Activated naive CD4-positive, alpha-beta T cell treated with anti-CD3 and anti-CD28 coated beads for 36 hours (primary cell): ENCODE measurements at regions not wholly inside any gene's neighbourhood (a gene's known extent, or its start where the extent isn't known, plus 50 kb on each side); places are given as distances from the start of the nearest gene placed in this dataset. TPM values are rescaled to one million over a fixed set of nuclear protein-coding genes. Genes with fewer than 3 reads are reported as not detected.

Experiments used
- CTCF ChIA-PET: fragments of 350-600 bp; sonication (Branson Sonifier 250); formaldehyde crosslinking; loops from one replicate; lab custom pipeline; 2021; ENCODE audit warnings: antibody characterized with exemption; lab: Charles Lee
- DNase-seq: peaks from one replicate; pipeline ENCODE4 v3.0.0-alpha.2; 2020
- H3K27ac Mint-ChIP-seq: one replicate; pipeline ENCODE4 v1.8.0; 2021; ENCODE audit warnings: mild to moderate bottlenecking, mixed read lengths
- H3K27me3 Mint-ChIP-seq: one replicate; pipeline ENCODE4 v1.8.0; 2021; ENCODE audit warnings: low read depth, mixed read lengths
- H3K36me3 Mint-ChIP-seq: one replicate; pipeline ENCODE4 v1.8.0; 2021; ENCODE audit warnings: low read depth, mixed read lengths
- H3K4me1 Mint-ChIP-seq: one replicate; pipeline ENCODE4 v1.8.0; 2021; ENCODE audit warnings: low read depth, mixed read lengths
- H3K4me3 Mint-ChIP-seq: one replicate; pipeline ENCODE4 v1.8.0; 2021; ENCODE audit warnings: mild to moderate bottlenecking, moderate library complexity, mixed read lengths
- H3K9me3 Mint-ChIP-seq: one replicate; pipeline ENCODE4 v1.8.0; 2021; ENCODE audit warnings: mixed read lengths
- intact Hi-C: fragments of 100-400 bp; cut with micrococcal nuclease; formaldehyde crosslinking; loops from one replicate; pipeline ENCODE4 v1.15.1; 2023
- microRNA-seq: library from miRNA; unstranded; fragments of <30 nt; microRNA quantifications from one replicate; pipeline ENCODE4 v1.2.0, GENCODE V29; 2022; ENCODE audit warnings: borderline microRNAs expressed, borderline replicate concordance

DNA sequence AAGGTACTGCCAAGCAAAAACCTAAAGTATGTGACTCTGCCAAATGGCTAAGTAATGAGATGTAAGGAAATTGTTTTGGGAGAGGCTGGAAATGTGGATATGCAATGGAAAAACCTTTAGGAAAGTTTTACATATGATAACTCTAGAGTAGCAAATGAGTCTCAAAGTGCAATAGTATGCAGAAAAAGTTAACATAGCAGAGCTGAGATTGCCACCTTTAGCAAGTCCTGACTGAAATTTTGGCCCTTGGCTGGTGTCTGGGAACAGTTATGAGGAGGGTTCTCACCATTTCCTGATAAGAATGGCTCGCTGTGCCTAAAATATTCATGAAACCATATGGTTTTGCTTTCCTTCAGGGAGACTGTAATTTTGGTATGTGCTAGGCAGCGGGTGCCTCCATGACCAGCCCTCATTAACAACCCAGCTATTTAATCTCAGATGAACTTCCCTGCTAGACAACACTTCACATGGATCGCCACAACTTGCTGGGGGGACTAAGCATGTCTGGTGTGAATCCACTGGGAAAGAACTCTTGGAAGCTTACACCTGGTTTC, 72.3 kb upstream of the ERBB4 start:
- Mint-ChIP-seq H3K27me3 (no peaks in the 10 kb centered on the region), H3K4me1 (no peaks in the 10 kb centered on the region), H3K4me3 (no peak overlapping the region), H3K9me3 (no peaks in the 10 kb centered on the region), H3K27ac (no peak overlapping the region), H3K36me3 (no peaks in the 10 kb centered on the region)
- no peak for DNase-seq
- intact Hi-C loops: no loop called here
- CTCF ChIA-PET: no interaction called here

GRCh38 chr2:212609479-212609878, 70.9 kb upstream of the ERBB4 start:
- Mint-ChIP-seq H3K9me3 (no peaks in the 10 kb centered on the region), H3K27ac (no peak overlapping the region), H3K36me3 (no peaks in the 10 kb centered on the region), H3K4me1 (no peaks in the 10 kb centered on the region), H3K4me3 (no peak overlapping the region), H3K27me3 (no peaks in the 10 kb centered on the region)
- CTCF ChIA-PET: no interaction called here
- intact Hi-C loops: no loop called here
- no peak for DNase-seq

DNA sequence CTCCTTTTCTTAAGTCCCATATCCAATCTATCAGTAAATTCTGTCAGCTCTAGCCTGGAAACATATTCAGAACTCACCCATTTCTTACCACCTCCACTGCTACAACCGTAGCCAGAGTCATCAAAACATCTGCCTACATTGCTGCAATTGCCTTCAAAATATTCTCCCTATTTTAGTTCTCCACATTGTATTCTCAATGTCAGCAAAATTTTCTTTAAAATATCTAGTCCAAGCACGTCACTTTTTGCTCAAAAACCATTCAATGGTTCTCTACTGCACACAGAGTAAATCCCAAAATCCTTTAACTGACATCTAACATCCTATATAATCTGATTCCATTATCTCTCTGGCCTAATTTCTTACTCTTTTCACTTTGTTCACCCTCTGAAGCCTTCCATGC, 68.5 kb upstream of the ERBB4 start:
- Mint-ChIP-seq H3K27me3 (no peaks in the 10 kb centered on the region), H3K4me3 (no peak overlapping the region), H3K36me3 (no peaks in the 10 kb centered on the region), H3K27ac (no peak overlapping the region), H3K9me3 (no peaks in the 10 kb centered on the region), H3K4me1 (no peaks in the 10 kb centered on the region)
- intact Hi-C loops: no loop called here
- CTCF ChIA-PET: no interaction called here
- no peak for DNase-seq

DNA sequence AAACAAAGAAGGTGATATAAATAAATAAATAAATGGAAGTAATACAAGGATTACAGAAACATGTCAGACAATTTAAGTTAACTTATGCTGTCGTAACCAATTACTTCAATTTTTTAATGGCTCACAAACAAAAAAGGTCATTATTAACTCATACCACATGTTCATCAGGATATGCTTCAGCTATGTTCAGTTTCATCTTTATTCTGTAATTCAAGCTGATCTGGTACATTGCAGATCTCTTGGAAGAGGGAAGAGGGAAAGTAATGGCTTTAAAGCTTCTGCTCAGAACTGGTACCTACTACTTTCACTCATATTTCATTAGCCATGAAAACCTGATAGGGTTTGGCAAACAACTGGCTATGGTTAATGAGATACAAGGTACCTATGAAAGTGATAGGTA, 67.6 kb upstream of the ERBB4 start:
- Mint-ChIP-seq H3K9me3 (no peaks in the 10 kb centered on the region), H3K36me3 (no peaks in the 10 kb centered on the region), H3K27me3 (no peaks in the 10 kb centered on the region), H3K4me3 (no peak overlapping the region), H3K4me1 (no peaks in the 10 kb centered on the region), H3K27ac (no peak overlapping the region)
- intact Hi-C loops: no loop called here
- no peak for DNase-seq
- CTCF ChIA-PET: interaction anchor here (1.0 kb wide), 1 partner anchor 287 kb away, joined by 3 read pairs; no protein-coding TSS in a partner anchor

DNA sequence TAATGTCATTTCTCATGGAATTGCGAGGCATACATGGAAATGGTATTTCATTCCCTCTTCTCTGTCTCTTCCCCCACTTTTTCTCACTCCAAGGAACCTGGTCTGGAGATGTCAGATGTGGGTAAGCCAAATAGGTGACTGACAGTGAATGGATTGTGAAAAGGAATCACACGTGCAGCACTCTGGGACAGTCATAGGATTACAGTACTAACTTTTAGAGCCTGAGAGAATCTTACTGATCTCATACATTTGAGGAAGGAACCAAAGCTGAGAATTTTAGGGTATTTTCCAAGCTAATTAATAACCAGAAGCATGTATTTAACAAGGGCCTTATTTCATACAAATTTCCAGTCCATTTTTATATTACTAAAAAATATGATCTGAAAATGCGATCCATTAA, 58.1 kb upstream of the ERBB4 start:
- intact Hi-C loops: no loop called here
- DNase-seq: no peak
- H3K4me3 Mint-ChIP-seq: no peak overlapping the region
- CTCF ChIA-PET: no interaction called here
- H3K4me1 Mint-ChIP-seq: no peaks in the 10 kb centered on the region
- no peaks in the 10 kb centered on the region for H3K9me3 Mint-ChIP-seq
- no peaks in the 10 kb centered on the region for H3K36me3 Mint-ChIP-seq
- no peaks in the 10 kb centered on the region for H3K27me3 Mint-ChIP-seq
- no peak overlapping the region for H3K27ac Mint-ChIP-seq

DNA sequence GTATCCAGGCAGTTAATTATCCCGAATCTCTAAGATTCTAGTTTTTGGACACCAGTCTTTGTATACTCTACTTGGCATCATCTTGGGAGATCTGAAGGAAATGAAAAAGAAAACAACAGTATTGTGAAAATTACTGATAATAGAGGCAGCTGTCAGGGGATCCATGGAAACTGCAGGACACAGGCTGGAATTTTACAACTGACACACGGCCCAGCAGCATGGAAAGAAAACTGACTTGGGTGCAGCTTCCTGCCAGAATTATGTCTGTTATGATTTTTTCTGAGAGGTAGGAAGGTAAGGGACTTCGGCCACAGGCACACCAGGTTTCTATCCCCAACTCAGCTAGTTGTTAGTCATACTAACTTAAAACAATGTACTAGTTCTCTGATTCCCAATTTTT, 57.7 kb upstream of the ERBB4 start:
- Mint-ChIP-seq H3K9me3 (no peaks in the 10 kb centered on the region), H3K27ac (no peak overlapping the region), H3K27me3 (no peaks in the 10 kb centered on the region), H3K4me1 (no peaks in the 10 kb centered on the region), H3K36me3 (no peaks in the 10 kb centered on the region), H3K4me3 (no peak overlapping the region)
- no peak for DNase-seq
- intact Hi-C loops: no loop called here
- CTCF ChIA-PET: no interaction called here

- intact Hi-C loops: no loop called here
- Mint-ChIP-seq H3K4me1 (no peaks in the 10 kb centered on the region), H3K4me3 (no peak overlapping the region), H3K36me3 (no peaks in the 10 kb centered on the region), H3K9me3 (no peaks in the 10 kb centered on the region), H3K27me3 (no peaks in the 10 kb centered on the region), H3K27ac (no peak overlapping the region)
- DNase-seq: no peak
- CTCF ChIA-PET: no interaction called here
These were observed 56.5 kb upstream of the ERBB4 start for GRCh38 chr2:212595036-212595654.

- Mint-ChIP-seq H3K36me3 (no peaks in the 10 kb centered on the region), H3K27ac (no peak overlapping the region), H3K9me3 (no peaks in the 10 kb centered on the region), H3K4me3 (no peak overlapping the region), H3K4me1 (no peaks in the 10 kb centered on the region), H3K27me3 (no peaks in the 10 kb centered on the region)
- CTCF ChIA-PET: no interaction called here
- intact Hi-C loops: no loop called here
- no peak for DNase-seq
These were observed 54.1 kb upstream of the ERBB4 start for GRCh38 chr2:212592695-212593094.

Small RNA genes lying in the stretch of these regions (microRNA-seq; reads per million reads assigned to microRNA genes)
- not detected for gene MIR4776-1
- not detected for gene MIR4776-2
